Mesenchymal stem cell (in vitro differentiated cells and primary cell): ENCODE measurements at regions not wholly inside any gene's neighbourhood (a gene's known extent, or its start where the extent isn't known, plus 50 kb on each side); places are given as distances from the start of the nearest gene placed in this dataset.
"Not testable (repeated sequence)": the region's sequence is repeated elsewhere in the genome, so short reads cannot be mapped to it uniquely, and the experiment has no call there.

ENCODE experiments used
- DNase-seq: peaks from one replicate; pipeline ENCODE4 v3.0.0-alpha.2; 2013
- H2AFZ ChIP-seq: one replicate; pipeline ENCODE4 v1.6.1; 2013; ENCODE audit warnings: low read depth, mild to moderate bottlenecking, control low read depth, inconsistent platforms, low read length, moderate library complexity
- H2AK5ac ChIP-seq: 2 replicates; pipeline ENCODE4 v1.6.1; 2013; ENCODE audit warnings: low read length, moderate library complexity, mild to moderate bottlenecking, inconsistent platforms; ENCODE audit not compliant: severe bottlenecking
- H2BK120ac ChIP-seq: one replicate; pipeline ENCODE4 v1.6.1; 2013; ENCODE audit warnings: low read depth, mild to moderate bottlenecking, inconsistent platforms, low read length, moderate library complexity
- H2BK12ac ChIP-seq, 2 experiments: one replicate each; pipeline ENCODE4 v1.6.1; 2013; ENCODE audit warnings: inconsistent platforms in 2 of 2, low read length in 2 of 2, mild to moderate bottlenecking in 2 of 2, moderate library complexity in 2 of 2, control low read depth in 1 of 2
- H2BK15ac ChIP-seq: one replicate; pipeline ENCODE4 v1.6.1; 2013; ENCODE audit warnings: mild to moderate bottlenecking, low read depth, inconsistent platforms; ENCODE audit not compliant: poor library complexity, severe bottlenecking
- H2BK5ac ChIP-seq: 2 replicates; pipeline ENCODE4 v1.6.1; 2013; ENCODE audit warnings: low read depth, mild to moderate bottlenecking, low read length, control low read depth, inconsistent platforms; ENCODE audit not compliant: poor library complexity, severe bottlenecking
- H3K14ac ChIP-seq, 2 experiments: one replicate each; pipeline ENCODE4 v1.6.1; 2013; ENCODE audit warnings: inconsistent platforms in 2 of 2, low read length in 2 of 2, control low read depth in 1 of 2, mild to moderate bottlenecking in 1 of 2, moderate library complexity in 1 of 2
- H3K18ac ChIP-seq, 2 experiments: one replicate each; pipeline ENCODE4 v1.6.1; 2013; ENCODE audit warnings: inconsistent platforms in 2 of 2, low read length in 2 of 2, control low read depth in 1 of 2, low read depth in 1 of 2, mild to moderate bottlenecking in 1 of 2
- H3K23ac ChIP-seq, 2 experiments: one replicate each; pipeline ENCODE4 v1.6.1; 2013; ENCODE audit warnings: inconsistent platforms in 2 of 2, low read length in 2 of 2, mild to moderate bottlenecking in 2 of 2, moderate library complexity in 2 of 2, control low read depth in 1 of 2
- H3K27ac ChIP-seq: 2 replicates; pipeline ENCODE4 v1.5.1; 2013; ENCODE audit warnings: mild to moderate bottlenecking, moderate library complexity, low read length, control low read depth, inconsistent platforms; ENCODE audit not compliant: poor library complexity, severe bottlenecking
- H3K27me3 ChIP-seq, 2 experiments: 2 replicates each; pipeline versions ENCODE4 v1.6.1 to v1.7.0; 2013; ENCODE audit warnings: low read length in 2 of 2, mild to moderate bottlenecking in 2 of 2, moderate library complexity in 2 of 2, control low read depth in 1 of 2, inconsistent platforms in 1 of 2; ENCODE audit not compliant: control insufficient read depth in 1 of 2, insufficient read depth in 1 of 2
- H3K36me3 ChIP-seq, 2 experiments: 2 replicates each; pipeline versions ENCODE4 v1.6.1 to v1.7.0; 2013; ENCODE audit warnings: low read length in 2 of 2, control low read depth in 1 of 2, inconsistent platforms in 1 of 2, low read depth in 1 of 2, mild to moderate bottlenecking in 1 of 2; ENCODE audit not compliant: insufficient read depth in 2 of 2, control insufficient read depth in 1 of 2
- H3K4ac ChIP-seq, 2 experiments: one replicate each; pipeline ENCODE4 v1.6.1; 2013; ENCODE audit warnings: inconsistent platforms in 2 of 2, low read length in 2 of 2, mild to moderate bottlenecking in 2 of 2, moderate library complexity in 2 of 2, control low read depth in 1 of 2, low read depth in 1 of 2
- H3K4me1 ChIP-seq: 2 replicates; pipeline ENCODE4 v1.6.1; 2013; ENCODE audit warnings: low read depth, low read length, control low read depth; ENCODE audit not compliant: control insufficient read depth, insufficient read depth
- H3K4me2 ChIP-seq: 2 replicates; pipeline ENCODE4 v1.6.1; 2013; ENCODE audit warnings: low read length, mild to moderate bottlenecking, inconsistent platforms; ENCODE audit not compliant: poor library complexity, severe bottlenecking
- H3K4me3 ChIP-seq, 2 experiments: 2 replicates each; pipeline versions ENCODE4 v1.5.1 to v1.7.0; 2013; ENCODE audit warnings: low read length in 2 of 2, mild to moderate bottlenecking in 2 of 2, control low read depth in 1 of 2, low read depth in 1 of 2; ENCODE audit not compliant: insufficient read depth in 1 of 2
- H3K79me1 ChIP-seq: replicated peaks from 2 replicates; pipeline ENCODE4 v1.6.1; 2013; ENCODE audit warnings: mild to moderate bottlenecking, control low read depth, low read length, inconsistent platforms; ENCODE audit not compliant: poor library complexity, severe bottlenecking
- H3K9ac ChIP-seq: 2 replicates; pipeline ENCODE4 v1.7.0; 2013; ENCODE audit warnings: mild to moderate bottlenecking, low read length, moderate library complexity
- H3K9me3 ChIP-seq: 2 replicates; pipeline ENCODE4 v1.7.0; 2013; ENCODE audit warnings: mild to moderate bottlenecking, low read length; ENCODE audit not compliant: control insufficient read depth
- H4K8ac ChIP-seq: one replicate; pipeline ENCODE4 v1.6.1; 2013; ENCODE audit warnings: inconsistent platforms, mild to moderate bottlenecking, low read length, moderate library complexity
- H4K91ac ChIP-seq: one replicate; pipeline ENCODE4 v1.6.1; 2013; ENCODE audit warnings: mild to moderate bottlenecking, low read length, inconsistent platforms
- WGBS: methylation state at CpG from one replicate; pipeline ENCODE4 v1.1.7; 2013; ENCODE audit warnings: mixed read lengths; 5-methylcytosine and 5-hydroxymethylcytosine counted together

- H2AK5ac ChIP-seq = no peak overlapping the region
- H3K27ac ChIP-seq = no peak overlapping the region
- H3K14ac ChIP-seq = no peak overlapping the region
- no peak overlapping the region for H3K23ac ChIP-seq
- DNase-seq = no peak
- 69% methylated on average over 1 of the region's 1 CpG for WGBS
- H4K8ac ChIP-seq = no peak overlapping the region
- no peak overlapping the region for H2BK15ac ChIP-seq
- H3K36me3 ChIP-seq = no peaks in the 10 kb centered on the region
- H2BK120ac ChIP-seq = no peak overlapping the region
- H2AFZ ChIP-seq = no peak overlapping the region
- no peak overlapping the region for H4K91ac ChIP-seq
- H3K18ac ChIP-seq = no peak overlapping the region
- H3K4me3 ChIP-seq = no peak overlapping the region
- H3K79me1 ChIP-seq = no peaks in the 10 kb centered on the region
- H2BK5ac ChIP-seq = no peak overlapping the region
- H3K4me2 ChIP-seq = no peak overlapping the region
- H3K9me3 ChIP-seq = no peaks in the 10 kb centered on the region
- H3K27me3 ChIP-seq = no peaks in the 10 kb centered on the region
- no peak overlapping the region for H3K4ac ChIP-seq
- H2BK12ac ChIP-seq = no peak overlapping the region
- no peaks in the 10 kb centered on the region for H3K4me1 ChIP-seq
- no peak overlapping the region for H3K9ac ChIP-seq
Measured at GRCh38 chr16:7867831-7868230, 535.2 kb downstream of the RBFOX1 start.

GRCh38 chr16:7866144-7866543, 533.5 kb downstream of the RBFOX1 start:
- no peak overlapping the region for H4K8ac ChIP-seq
- H2BK5ac ChIP-seq = no peak overlapping the region
- no peaks in the 10 kb centered on the region for H3K27me3 ChIP-seq
- no peaks in the 10 kb centered on the region for H3K36me3 ChIP-seq
- no peak overlapping the region for H3K14ac ChIP-seq
- peaks cover 4% of the 10 kb centered on the region for H3K9me3 ChIP-seq
- no peak for DNase-seq
- H2AK5ac ChIP-seq = no peak overlapping the region
- H3K18ac ChIP-seq = no peak overlapping the region
- H3K27ac ChIP-seq = no peak overlapping the region
- no peak overlapping the region for H3K9ac ChIP-seq
- no peaks in the 10 kb centered on the region for H3K79me1 ChIP-seq
- H3K4me2 ChIP-seq = no peak overlapping the region
- no peak overlapping the region for H2BK12ac ChIP-seq
- H3K4me3 ChIP-seq = no peak overlapping the region
- no peak overlapping the region for H3K4ac ChIP-seq
- no peak overlapping the region for H2AFZ ChIP-seq
- H4K91ac ChIP-seq = no peak overlapping the region
- WGBS = 22% methylated on average over 1 of the region's 4 CpGs
- no peaks in the 10 kb centered on the region for H3K4me1 ChIP-seq
- H2BK120ac ChIP-seq = no peak overlapping the region
- no peak overlapping the region for H2BK15ac ChIP-seq
- H3K23ac ChIP-seq = no peak overlapping the region

- H2BK5ac ChIP-seq, H3K79me1 ChIP-seq, H3K27me3 ChIP-seq, H3K18ac ChIP-seq, H4K8ac ChIP-seq, H3K4me3 ChIP-seq, H3K9me3 ChIP-seq, DNase-seq, H2BK120ac ChIP-seq, H3K4ac ChIP-seq, H4K91ac ChIP-seq, H3K4me2 ChIP-seq, H2BK12ac ChIP-seq, H2BK15ac ChIP-seq, H3K9ac ChIP-seq, H3K4me1 ChIP-seq, H3K27ac ChIP-seq, H3K36me3 ChIP-seq, H2AFZ ChIP-seq, H3K23ac ChIP-seq, H2AK5ac ChIP-seq, H3K14ac ChIP-seq: not testable (repeated sequence)
- WGBS = 78% methylated on average over 2 of the region's 3 CpGs
Measured at GRCh38 chr16:7865393-7865792, 532.7 kb downstream of the RBFOX1 start.

GRCh38 chr16:7861891-7862582, 529.4 kb downstream of the RBFOX1 start:
- H3K4me3 ChIP-seq = no peak overlapping the region
- no peak overlapping the region for H2BK15ac ChIP-seq
- no peak overlapping the region for H3K18ac ChIP-seq
- whole genome bisulfite sequencing = 43% methylated on average over 3 of the region's 3 CpGs
- no peak overlapping the region for H2BK12ac ChIP-seq
- no peak overlapping the region for H3K4me2 ChIP-seq
- H3K4ac ChIP-seq = no peak overlapping the region
- no peak overlapping the region for H4K91ac ChIP-seq
- H3K9me3 ChIP-seq = peaks cover 4% of the 10 kb centered on the region
- H3K36me3 ChIP-seq = no peaks in the 10 kb centered on the region
- H3K23ac ChIP-seq = no peak overlapping the region
- no peak overlapping the region for H3K14ac ChIP-seq
- H4K8ac ChIP-seq = no peak overlapping the region
- H3K4me1 ChIP-seq = no peaks in the 10 kb centered on the region
- H3K79me1 ChIP-seq = no peaks in the 10 kb centered on the region
- H2BK120ac ChIP-seq = no peak overlapping the region
- no peak overlapping the region for H2BK5ac ChIP-seq
- H2AFZ ChIP-seq = no peak overlapping the region
- no peak for DNase-seq
- H3K27me3 ChIP-seq = no peaks in the 10 kb centered on the region
- H3K9ac ChIP-seq = no peak overlapping the region
- no peak overlapping the region for H2AK5ac ChIP-seq
- H3K27ac ChIP-seq = no peak overlapping the region
